ENCODE measurements at regions not wholly inside any gene's neighbourhood (a gene's known extent, or its start where the extent isn't known, plus 50 kb on each side); places are given as distances from the start of the nearest gene placed in this dataset.

DNA sequence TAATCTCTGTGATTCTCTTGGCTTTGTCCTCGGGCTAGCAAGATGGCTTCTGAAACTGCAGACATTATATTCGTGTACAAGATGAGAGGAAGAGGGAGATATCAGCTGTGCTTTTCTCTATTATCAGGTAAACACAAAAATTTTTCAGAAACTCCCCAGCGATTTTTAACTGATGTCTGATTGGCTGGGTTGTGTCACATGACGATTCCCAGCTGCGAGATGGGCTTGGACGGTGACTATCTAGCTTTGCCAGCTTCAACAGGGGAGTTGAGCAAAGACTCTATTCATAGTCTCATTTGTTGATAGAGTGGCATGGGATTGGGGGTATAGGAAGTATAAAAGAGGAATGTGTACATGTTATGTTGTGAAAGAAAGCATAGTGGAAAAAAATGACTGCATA, 248.8 kb upstream of the AZI2 start:
- no peak overlapping the region for H3K27ac Mint-ChIP-seq
- WGBS (ENCODE audit: insufficient coverage), result 91% methylated on average over 3 of the region's 6 CpGs

GRCh38 chr3:28598165-28598564, 249.5 kb upstream of the AZI2 start:
- no peak overlapping the region for H3K4me3 Mint-ChIP-seq
- no peaks in the 10 kb centered on the region for H3K4me1 ChIP-seq (ENCODE audit: control insufficient read depth in 1 of 2, insufficient read depth in 2 of 2, low read length in 2 of 2)
- no peaks in the 10 kb centered on the region for H4K20me1 ChIP-seq (ENCODE audit: insufficient read depth, low read length)
- no peaks in the 10 kb centered on the region for H3K9me3 ChIP-seq (replicated peaks in 1 of 2; ENCODE audit: control insufficient read depth in 1 of 2, insufficient read depth in 1 of 2, low read length in 2 of 2)
- DNase-seq, result no peak
- intact Hi-C loops (cut with micrococcal nuclease), result no loop called here
- H3K36me3 ChIP-seq (replicated peaks in 1 of 2; ENCODE audit: control insufficient read depth in 1 of 2, insufficient read depth in 2 of 2, low read length in 2 of 2), result no peaks in the 10 kb centered on the region
- H3K4me3 ChIP-seq (replicated peaks in 1 of 3; ENCODE audit: low read depth in 2 of 3, low read length in 3 of 3), result no peak overlapping the region
- TF ChIP-seq CTCF (IDR thresholded peaks at IDR 0.05), result no peak
- H3K9me3 Mint-ChIP-seq, result peaks cover 2 to 7% (median 4%) of the 10 kb centered on the region in 7 donors
- H3K4me2 ChIP-seq (replicated peaks; ENCODE audit: extremely low read depth, low read length, poor library complexity, severe bottlenecking), result no peak overlapping the region
- H3K36me3 Mint-ChIP-seq, result no peaks in the 10 kb centered on the region
- H3K79me2 ChIP-seq (ENCODE audit: insufficient read depth, low read length), result no peaks in the 10 kb centered on the region
- H2AFZ ChIP-seq (ENCODE audit: insufficient read depth, low read depth, low read length, poor library complexity, severe bottlenecking), result no peak overlapping the region
- 94% methylated on average over 4 of the region's 4 CpGs for WGBS (ENCODE audit: insufficient coverage)
- H3K9ac ChIP-seq (ENCODE audit: insufficient read depth, low read length, poor library complexity, severe bottlenecking), result no peak overlapping the region
- H3K27ac Mint-ChIP-seq, result no peak overlapping the region
- no peak overlapping the region for H3K27ac ChIP-seq (ENCODE audit: low read depth in 1 of 2, low read length in 2 of 2)
- H3K4me1 Mint-ChIP-seq, result no peaks in the 10 kb centered on the region
- H3K27me3 ChIP-seq (ENCODE audit: control insufficient read depth in 2 of 2, insufficient read depth in 2 of 2, low read length in 2 of 2), result no peaks in the 10 kb centered on the region
- H3K27me3 Mint-ChIP-seq (ENCODE audit: low read depth in 3 of 3), result peaks cover 0 to 1% (median 1%) of the 10 kb centered on the region in 3 donors

More for the DNA sequence above, 248.8 kb upstream of the AZI2 start:
- intact Hi-C loops (cut with micrococcal nuclease), result no loop called here
- H3K27me3 Mint-ChIP-seq (ENCODE audit: low read depth in 3 of 3), result peaks cover 0 to 1% (median 1%) of the 10 kb centered on the region in 3 donors
- H3K36me3 Mint-ChIP-seq, result no peaks in the 10 kb centered on the region
- Histone ChIP-seq H3K27me3 (ENCODE audit: control insufficient read depth in 2 of 2, insufficient read depth in 2 of 2, low read length in 2 of 2) (no peaks in the 10 kb centered on the region), H3K9ac (ENCODE audit: insufficient read depth, low read length, poor library complexity, severe bottlenecking) (no peak overlapping the region), H4K20me1 (ENCODE audit: insufficient read depth, low read length) (no peaks in the 10 kb centered on the region), H3K4me3 (replicated peaks in 1 of 3; ENCODE audit: low read depth in 2 of 3, low read length in 3 of 3) (no peak overlapping the region), H3K9me3 (replicated peaks in 1 of 2; ENCODE audit: control insufficient read depth in 1 of 2, insufficient read depth in 1 of 2, low read length in 2 of 2) (no peaks in the 10 kb centered on the region), H2AFZ (ENCODE audit: insufficient read depth, low read depth, low read length, poor library complexity, severe bottlenecking) (no peak overlapping the region), H3K27ac (ENCODE audit: low read depth in 1 of 2, low read length in 2 of 2) (no peak overlapping the region), H3K36me3 (replicated peaks in 1 of 2; ENCODE audit: control insufficient read depth in 1 of 2, insufficient read depth in 2 of 2, low read length in 2 of 2) (no peaks in the 10 kb centered on the region), H3K79me2 (ENCODE audit: insufficient read depth, low read length) (no peaks in the 10 kb centered on the region), H3K4me1 (ENCODE audit: control insufficient read depth in 1 of 2, insufficient read depth in 2 of 2, low read length in 2 of 2) (no peaks in the 10 kb centered on the region), H3K4me2 (replicated peaks; ENCODE audit: extremely low read depth, low read length, poor library complexity, severe bottlenecking) (no peak overlapping the region)
- H3K4me3 Mint-ChIP-seq, result no peak overlapping the region
- no peaks in the 10 kb centered on the region for H3K4me1 Mint-ChIP-seq
- DNase-seq, result no peak
- no peak for TF ChIP-seq CTCF (IDR thresholded peaks at IDR 0.05)
- peaks cover 2 to 6% (median 4%) of the 10 kb centered on the region in 7 donors for H3K9me3 Mint-ChIP-seq

Data from CD14-positive monocyte (primary cell).